ENCODE measurements at regions not wholly inside any gene's neighbourhood (a gene's known extent, or its start where the extent isn't known, plus 50 kb on each side); places are given as distances from the start of the nearest gene placed in this dataset.
A peak's percentile ranks its signal among the peaks of the same experiment; 100 is the strongest.

- no peaks in the 10 kb centered on the region for H3K9me3 ChIP-seq
- ATAC-seq = no peak
- intact Hi-C loops (cut with DNase I) = no loop called here
- TF ChIP-seq, protein P1, sequence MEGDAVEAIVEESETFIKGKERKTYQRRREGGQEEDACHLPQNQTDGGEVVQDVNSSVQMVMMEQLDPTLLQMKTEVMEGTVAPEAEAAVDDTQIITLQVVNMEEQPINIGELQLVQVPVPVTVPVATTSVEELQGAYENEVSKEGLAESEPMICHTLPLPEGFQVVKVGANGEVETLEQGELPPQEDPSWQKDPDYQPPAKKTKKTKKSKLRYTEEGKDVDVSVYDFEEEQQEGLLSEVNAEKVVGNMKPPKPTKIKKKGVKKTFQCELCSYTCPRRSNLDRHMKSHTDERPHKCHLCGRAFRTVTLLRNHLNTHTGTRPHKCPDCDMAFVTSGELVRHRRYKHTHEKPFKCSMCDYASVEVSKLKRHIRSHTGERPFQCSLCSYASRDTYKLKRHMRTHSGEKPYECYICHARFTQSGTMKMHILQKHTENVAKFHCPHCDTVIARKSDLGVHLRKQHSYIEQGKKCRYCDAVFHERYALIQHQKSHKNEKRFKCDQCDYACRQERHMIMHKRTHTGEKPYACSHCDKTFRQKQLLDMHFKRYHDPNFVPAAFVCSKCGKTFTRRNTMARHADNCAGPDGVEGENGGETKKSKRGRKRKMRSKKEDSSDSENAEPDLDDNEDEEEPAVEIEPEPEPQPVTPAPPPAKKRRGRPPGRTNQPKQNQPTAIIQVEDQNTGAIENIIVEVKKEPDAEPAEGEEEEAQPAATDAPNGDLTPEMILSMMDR (IDR thresholded peaks at IDR 0.05) = no peak
- TF ChIP-seq POLR2A (IDR thresholded peaks at IDR 0.05) = no peak
- 73 to 79% (median 76%) methylated on average over 15 to 20 of the region's 20 CpGs for WGBS, 4 donors
- H3K27me3 ChIP-seq = peaks cover 0 to 14% (median 0%) of the 10 kb centered on the region in 9 donors
- H3K36me3 ChIP-seq = no peaks in the 10 kb centered on the region
- H3K4me3 ChIP-seq = no peak overlapping the region
- no peak for DNase-seq
- no peaks in the 10 kb centered on the region for H3K4me1 ChIP-seq
- no peak overlapping the region for H3K27ac ChIP-seq
Measured at GRCh38 chr18:78731016-78731397, 248.6 kb upstream of the SALL3 start.

DNA sequence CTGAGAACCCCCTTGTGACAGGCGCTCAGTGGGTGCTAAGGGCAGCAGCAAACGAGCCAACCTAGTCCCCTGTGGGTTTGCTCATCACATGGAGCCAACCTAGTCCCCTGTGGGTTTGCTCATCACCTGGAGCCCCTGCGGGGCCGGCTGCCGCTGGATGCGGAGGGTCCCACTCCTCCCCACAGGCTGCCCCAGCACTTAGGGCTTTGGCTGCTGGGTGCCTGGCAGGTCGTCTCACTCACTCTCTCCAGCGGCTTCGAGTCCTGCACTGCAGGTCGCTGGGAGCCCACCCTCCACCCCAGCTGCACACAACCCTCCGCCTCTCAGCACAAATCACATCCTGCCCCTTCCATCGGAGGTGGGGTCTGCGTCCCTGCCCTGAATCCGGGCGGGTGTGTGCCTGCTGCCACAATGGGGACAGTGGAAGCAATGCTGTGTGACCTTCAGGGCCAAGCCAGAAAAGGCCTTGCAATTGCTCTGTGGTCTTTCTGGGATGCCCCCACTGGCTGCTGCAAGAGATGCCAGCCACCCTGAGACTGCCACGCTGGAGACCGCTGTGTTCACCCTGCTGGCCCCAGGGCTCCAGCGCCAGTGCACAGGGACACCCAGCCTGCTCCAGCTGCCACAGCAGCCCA, 248.1 kb upstream of the SALL3 start:
- Histone ChIP-seq H3K27me3 (peaks cover 0 to 13% (median 0%) of the 10 kb centered on the region in 9 donors), H3K4me1 (no peaks in the 10 kb centered on the region), H3K27ac (no peak overlapping the region), H3K36me3 (no peaks in the 10 kb centered on the region), H3K9me3 (no peaks in the 10 kb centered on the region), H3K4me3 (no peak overlapping the region)
- ATAC-seq (no peak), DNase-seq (no peak)
- WGBS, 4 donors = 77 to 85% (median 78%) methylated on average over 11 to 18 of the region's 18 CpGs
- no peak for TF ChIP-seq POLR2A (IDR thresholded peaks at IDR 0.05)
- TF ChIP-seq, protein P1 (IDR thresholded peaks at IDR 0.05) = no peak
- intact Hi-C loops (cut with DNase I) = no loop called here

DNA sequence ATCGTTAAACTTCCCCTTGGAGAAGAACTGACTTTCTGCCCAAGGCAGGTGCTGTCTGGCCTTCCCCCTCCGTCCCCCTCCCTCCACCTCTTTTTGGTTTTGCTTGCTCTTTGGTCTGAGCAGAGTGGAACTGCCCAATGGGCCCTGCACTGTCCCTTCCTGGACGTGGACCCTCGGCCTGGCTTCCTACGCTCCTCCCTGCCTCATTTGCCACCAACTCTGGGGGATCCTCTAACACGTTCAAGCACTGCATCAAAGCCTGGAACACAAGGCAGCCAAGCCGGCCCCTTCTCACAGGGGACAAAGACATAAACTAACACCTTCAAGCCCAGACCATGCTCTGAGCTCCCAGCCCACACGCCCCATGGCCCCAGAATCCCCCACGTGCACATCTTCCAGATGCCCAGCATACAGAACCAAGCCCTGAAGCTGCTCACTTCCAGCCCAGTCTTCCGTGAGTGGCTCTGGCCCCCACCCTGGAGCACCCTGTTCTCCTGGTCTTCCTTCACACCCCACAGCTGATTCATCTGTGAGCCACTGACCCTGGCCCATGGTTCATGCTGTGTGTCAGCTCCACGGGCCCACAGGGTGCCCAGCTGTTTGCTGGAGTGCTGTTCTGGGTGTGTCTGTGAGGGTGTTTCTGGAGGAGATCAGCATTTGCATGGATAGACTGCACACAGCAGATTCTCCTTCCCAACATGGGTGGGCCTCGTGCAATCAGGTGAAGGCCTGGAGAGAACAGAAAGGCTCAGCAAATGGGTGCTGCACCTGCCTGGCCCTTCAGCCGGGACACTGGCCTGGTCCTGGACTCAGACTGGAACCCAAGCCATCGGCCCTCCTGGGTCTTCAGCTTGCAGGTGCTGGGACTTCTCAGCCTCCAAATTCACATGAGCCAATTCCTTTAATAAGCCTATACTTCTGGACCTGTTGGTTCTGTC, 247.1 kb upstream of the SALL3 start:
- no peak overlapping the region for H3K27ac ChIP-seq
- intact Hi-C loops (cut with DNase I) = no loop called here
- no peaks in the 10 kb centered on the region for H3K36me3 ChIP-seq
- no peaks in the 10 kb centered on the region for H3K9me3 ChIP-seq
- DNase-seq = peak in 1 of 5 donors; percentile 7
- no peaks in the 10 kb centered on the region for H3K4me1 ChIP-seq
- ATAC-seq = no peak
- H3K4me3 ChIP-seq = no peak overlapping the region
- H3K27me3 ChIP-seq = peaks cover 0 to 10% (median 0%) of the 10 kb centered on the region in 9 donors
- no peak for TF ChIP-seq POLR2A (IDR thresholded peaks at IDR 0.05)
- TF ChIP-seq, protein P1 (IDR thresholded peaks at IDR 0.05) = no peak
- WGBS, 4 donors = 69 to 75% (median 74%) methylated on average over 14 of the region's 14 CpGs

All from heart left ventricle (tissue), 16 donors.